Endodermal cell (in vitro differentiated cells): ENCODE measurements at regions not wholly inside any gene's neighbourhood (a gene's known extent, or its start where the extent isn't known, plus 50 kb on each side); places are given as distances from the start of the nearest gene placed in this dataset.

Experiments
- DNase-seq: peaks from one replicate; pipeline ENCODE4 v3.0.0-alpha.2; 2017
- H3K27ac ChIP-seq: 2 replicates; pipeline ENCODE4 v1.5.1; 2013; ENCODE audit warnings: mild to moderate bottlenecking, low read depth, low read length, moderate library complexity
- H3K27me3 ChIP-seq: 2 replicates; pipeline ENCODE4 v1.6.1; 2013; ENCODE audit warnings: mild to moderate bottlenecking, low read length, moderate library complexity; ENCODE audit not compliant: insufficient read depth, control insufficient read depth, poor library complexity, severe bottlenecking
- H3K36me3 ChIP-seq: 2 replicates; pipeline ENCODE4 v1.7.0; 2013; ENCODE audit warnings: mild to moderate bottlenecking, low read length, moderate library complexity; ENCODE audit not compliant: control insufficient read depth, insufficient read depth
- H3K4me1 ChIP-seq: one replicate; pipeline ENCODE4 v1.7.0; 2013; ENCODE audit warnings: low read length; ENCODE audit not compliant: control insufficient read depth, insufficient read depth
- H3K4me3 ChIP-seq: 2 replicates; pipeline ENCODE4 v1.5.1; 2013; ENCODE audit warnings: mild to moderate bottlenecking, low read length, moderate library complexity
- H3K9ac ChIP-seq: 2 replicates; pipeline ENCODE4 v1.6.1; 2013; ENCODE audit warnings: mild to moderate bottlenecking, low read length, moderate library complexity; ENCODE audit not compliant: poor library complexity, severe bottlenecking; ENCODE audit errors: extremely low read depth
- H3K9me3 ChIP-seq: 2 replicates; pipeline ENCODE4 v1.6.1; 2013; ENCODE audit warnings: mild to moderate bottlenecking, low read length, moderate library complexity; ENCODE audit not compliant: control insufficient read depth
- H3K27ac Mint-ChIP-seq: 2 replicates; pipeline ENCODE4 v1.8.0; 2020; ENCODE audit warnings: mixed read lengths
- H3K27me3 Mint-ChIP-seq: 2 replicates; pipeline ENCODE4 v1.8.0; 2021; ENCODE audit warnings: mild to moderate bottlenecking, mixed read lengths; ENCODE audit not compliant: insufficient read depth
- H3K36me3 Mint-ChIP-seq: 2 replicates; pipeline ENCODE4 v1.8.0; 2020; ENCODE audit warnings: low read depth, mixed read lengths
- H3K4me1 Mint-ChIP-seq: 2 replicates; pipeline ENCODE4 v1.8.0; 2020; ENCODE audit warnings: mixed read lengths
- H3K4me3 Mint-ChIP-seq: 2 replicates; pipeline ENCODE4 v1.8.0; 2020; ENCODE audit warnings: mild to moderate bottlenecking, moderate library complexity, mixed read lengths
- H3K9me3 Mint-ChIP-seq: 2 replicates; pipeline ENCODE4 v1.8.0; 2020; ENCODE audit warnings: mild to moderate bottlenecking, mixed read lengths
- CTCF ChIP-seq: fragments of 200-600 bp; sonication (generic); conservative IDR thresholded peaks from 2 replicates; pipeline ENCODE4 v1.5.0; 2021; ENCODE audit warnings: antibody characterized with exemption, mild to moderate bottlenecking
- WGBS, 2 experiments: methylation state at CpG; one replicate each; pipeline versions ENCODE4 v1.1.5 to v1.1.7; 2013; ENCODE audit warnings: missing lambda C conversion rate in 2 of 2, mixed read lengths in 1 of 2; ENCODE audit not compliant: insufficient coverage in 1 of 2, insufficient read length in 1 of 2; 5-methylcytosine and 5-hydroxymethylcytosine counted together

- 76 to 86% methylated on average over 3 to 5 of the region's 6 CpGs for WGBS, 2 experiments
- H3K9me3 ChIP-seq = no peaks in the 10 kb centered on the region
- H3K27me3 ChIP-seq = no peaks in the 10 kb centered on the region
- Mint-ChIP-seq H3K9me3 (no peaks in the 10 kb centered on the region), H3K4me1 (no peaks in the 10 kb centered on the region), H3K27me3 (no peaks in the 10 kb centered on the region), H3K27ac (no peak overlapping the region), H3K36me3 (no peaks in the 10 kb centered on the region), H3K4me3 (no peak overlapping the region)
- TF ChIP-seq CTCF = no peak
- H3K9ac ChIP-seq = no peak overlapping the region
- H3K4me3 ChIP-seq = no peak overlapping the region
- no peaks in the 10 kb centered on the region for H3K36me3 ChIP-seq
- no peak for DNase-seq
- no peaks in the 10 kb centered on the region for H3K4me1 ChIP-seq
- H3K27ac ChIP-seq = no peak overlapping the region
Observed at GRCh38 chr19:31911577-31911976, 433.8 kb upstream of the ZNF507 start.

- H3K9me3 Mint-ChIP-seq = no peaks in the 10 kb centered on the region
- DNase-seq = no peak
- H3K27me3 Mint-ChIP-seq = no peaks in the 10 kb centered on the region
- WGBS, 2 experiments = 61 to 63% methylated on average over 4 to 7 of the region's 7 CpGs
- TF ChIP-seq CTCF = no peak
- no peaks in the 10 kb centered on the region for H3K27me3 ChIP-seq
- no peaks in the 10 kb centered on the region for H3K36me3 ChIP-seq
- H3K9me3 ChIP-seq = no peaks in the 10 kb centered on the region
- H3K4me1 ChIP-seq = no peaks in the 10 kb centered on the region
- H3K4me3 ChIP-seq = no peak overlapping the region
- no peak overlapping the region for H3K4me3 Mint-ChIP-seq
- H3K9ac ChIP-seq = no peak overlapping the region
- H3K27ac ChIP-seq = no peak overlapping the region
- no peaks in the 10 kb centered on the region for H3K4me1 Mint-ChIP-seq
- H3K36me3 Mint-ChIP-seq = no peaks in the 10 kb centered on the region
- no peak overlapping the region for H3K27ac Mint-ChIP-seq
Observed at GRCh38 chr19:31913103-31913661, 432.2 kb upstream of the ZNF507 start.

GRCh38 chr19:31930401-31930800, 415.0 kb upstream of the ZNF507 start:
- no peaks in the 10 kb centered on the region for H3K4me1 ChIP-seq
- no peaks in the 10 kb centered on the region for H3K9me3 ChIP-seq
- no peak for TF ChIP-seq CTCF
- WGBS, 2 experiments = 96% methylated on average over 1 of the region's 2 CpGs; no CpG with 5 or more reads in 1 of the 2 experiments
- H3K4me3 ChIP-seq = no peak overlapping the region
- H3K9me3 Mint-ChIP-seq = peaks cover 7% of the 10 kb centered on the region
- no peaks in the 10 kb centered on the region for H3K36me3 ChIP-seq
- H3K27ac ChIP-seq = no peak overlapping the region
- no peaks in the 10 kb centered on the region for H3K27me3 Mint-ChIP-seq
- H3K9ac ChIP-seq = no peak overlapping the region
- no peak for DNase-seq
- H3K36me3 Mint-ChIP-seq = no peaks in the 10 kb centered on the region
- no peaks in the 10 kb centered on the region for H3K4me1 Mint-ChIP-seq
- H3K27ac Mint-ChIP-seq = no peak overlapping the region
- no peaks in the 10 kb centered on the region for H3K27me3 ChIP-seq
- H3K4me3 Mint-ChIP-seq = no peak overlapping the region
